Upper lobe of left lung (tissue), 4 donors: ENCODE measurements at regions not wholly inside any gene's neighbourhood (a gene's known extent, or its start where the extent isn't known, plus 50 kb on each side); places are given as distances from the start of the nearest gene placed in this dataset.

Source experiments
- CTCF ChIP-seq, 6 experiments: fragments of 450-650 bp in 4 of 6; fragments of 200-600 bp in 2 of 6; sonication (generic) in 2 of 6; IDR thresholded peaks; one replicate each; pipeline ENCODE4 v1.5.1; 2016 to 2019; ENCODE audit warnings: antibody characterized with exemption in 6 of 6
- EP300 ChIP-seq, 4 donors: sonication (generic); formaldehyde crosslinking; IDR thresholded peaks; one replicate each; pipeline ENCODE4 v1.5.1; 2017; ENCODE audit warnings: antibody characterized with exemption in 4 of 4, control low read depth in 2 of 4
- POLR2A ChIP-seq, 4 donors: fragments of 450-650 bp; IDR thresholded peaks; one replicate each; pipeline ENCODE4 v1.5.1; 2016 to 2017; ENCODE audit warnings: antibody characterized with exemption in 4 of 4, mild to moderate bottlenecking in 2 of 4
- POLR2AphosphoS5 ChIP-seq, 2 donors: sonication (generic); formaldehyde crosslinking; IDR thresholded peaks; one replicate each; pipeline ENCODE4 v1.5.1; 2017; ENCODE audit warnings: antibody characterized with exemption in 2 of 2

GRCh38 chr20:50363027-50363426 is 147.2 kb upstream of the PTPN1 start:
- TF ChIP-seq CTCF (IDR thresholded peaks at IDR 0.05) (no peak), POLR2A (IDR thresholded peaks at IDR 0.05) (no peak), POLR2AphosphoS5 (IDR thresholded peaks at IDR 0.05) (no peak), EP300 (IDR thresholded peaks at IDR 0.05) (no peak)
